ENCODE measurements at regions not wholly inside any gene's neighbourhood (a gene's known extent, or its start where the extent isn't known, plus 50 kb on each side); places are given as distances from the start of the nearest gene placed in this dataset.

GRCh38 chr3:31452495-31453106 is 80.1 kb upstream of the STT3B start:
- Mint-ChIP-seq H3K27me3 (peaks cover 5 to 11% of the 10 kb centered on the region in 2 donors), H3K9me3 (no peaks in the 10 kb centered on the region), H3K4me1 (ENCODE audit: low read depth in 2 of 2) (peaks cover 9% of the 10 kb centered on the region in 2 donors), H3K27ac (no peak overlapping the region), H3K4me3 (no peak overlapping the region), H3K36me3 (no peaks in the 10 kb centered on the region)
- DNase-seq (ENCODE audit: low spot score) (no peak), ATAC-seq (no peak)

GRCh38 chr3:31453430-31453829 is 79.3 kb upstream of the STT3B start:
- Mint-ChIP-seq H3K9me3 (no peaks in the 10 kb centered on the region), H3K36me3 (no peaks in the 10 kb centered on the region), H3K27ac (no peak overlapping the region), H3K4me3 (no peak overlapping the region), H3K4me1 (ENCODE audit: low read depth in 2 of 2) (peaks cover 8 to 9% of the 10 kb centered on the region in 2 donors), H3K27me3 (peaks cover 5 to 11% of the 10 kb centered on the region in 2 donors)
- no peak for ATAC-seq
- DNase-seq (ENCODE audit: low spot score) = no peak

GRCh38 chr3:31455524-31455923 is 77.2 kb upstream of the STT3B start:
- H3K27me3 Mint-ChIP-seq = peaks cover 6 to 11% of the 10 kb centered on the region in 2 donors
- no peaks in the 10 kb centered on the region for H3K36me3 Mint-ChIP-seq
- no peak overlapping the region for H3K4me3 Mint-ChIP-seq
- no peaks in the 10 kb centered on the region for H3K4me1 Mint-ChIP-seq (ENCODE audit: low read depth in 2 of 2)
- DNase-seq (ENCODE audit: low spot score) = no peak
- H3K27ac Mint-ChIP-seq = no peak overlapping the region
- no peak for ATAC-seq
- H3K9me3 Mint-ChIP-seq = no peaks in the 10 kb centered on the region

GRCh38 chr3:31456373-31456772 is 76.4 kb upstream of the STT3B start:
- Mint-ChIP-seq H3K9me3 (no peaks in the 10 kb centered on the region), H3K4me3 (no peak overlapping the region), H3K27ac (no peak overlapping the region), H3K27me3 (peaks cover 11 to 13% of the 10 kb centered on the region in 2 donors), H3K36me3 (no peaks in the 10 kb centered on the region), H3K4me1 (ENCODE audit: low read depth in 2 of 2) (peaks cover 5% of the 10 kb centered on the region in 2 donors)
- no peak for DNase-seq (ENCODE audit: low spot score)
- ATAC-seq = no peak

- Mint-ChIP-seq H3K36me3 (no peaks in the 10 kb centered on the region), H3K9me3 (no peaks in the 10 kb centered on the region), H3K27ac (no peak overlapping the region), H3K27me3 (peaks cover 0 to 7% of the 10 kb centered on the region in 2 donors), H3K4me1 (ENCODE audit: low read depth in 2 of 2) (peaks cover 18 to 21% of the 10 kb centered on the region in 2 donors), H3K4me3 (no peak overlapping the region)
- no peak for ATAC-seq
- no peak for DNase-seq (ENCODE audit: low spot score)
These were observed 71.3 kb upstream of the STT3B start for GRCh38 chr3:31461426-31461825.

GRCh38 chr3:31462050-31462569 is 70.6 kb upstream of the STT3B start:
- no peaks in the 10 kb centered on the region for H3K36me3 Mint-ChIP-seq
- peak overlapping the region; percentile 6 to 29 for H3K27ac Mint-ChIP-seq
- H3K4me3 Mint-ChIP-seq = peak overlapping the region; percentile 45

GRCh38 chr3:31465999-31466398 is 66.7 kb upstream of the STT3B start:
- Mint-ChIP-seq H3K27me3 (peaks cover 2% of the 10 kb centered on the region in 2 donors), H3K36me3 (no peaks in the 10 kb centered on the region), H3K27ac (no peak overlapping the region), H3K9me3 (no peaks in the 10 kb centered on the region), H3K4me1 (ENCODE audit: low read depth in 2 of 2) (peaks cover 14 to 17% of the 10 kb centered on the region in 2 donors), H3K4me3 (no peak overlapping the region)
- no peak for DNase-seq (ENCODE audit: low spot score)
- no peak for ATAC-seq

More at GRCh38 chr3:31462050-31462569, 70.6 kb upstream of the STT3B start:
- H3K4me1 Mint-ChIP-seq (ENCODE audit: low read depth in 2 of 2) = peaks cover 18 to 21% of the 10 kb centered on the region in 2 donors
- H3K9me3 Mint-ChIP-seq = no peaks in the 10 kb centered on the region
- peaks cover 0 to 7% of the 10 kb centered on the region in 2 donors for H3K27me3 Mint-ChIP-seq
- ATAC-seq (peak; percentile 60 to 61), DNase-seq (ENCODE audit: low spot score) (no peak)

- no peak for DNase-seq (ENCODE audit: low spot score)
- Mint-ChIP-seq H3K9me3 (peaks cover 3% of the 10 kb centered on the region), H3K36me3 (peaks cover under 1% of the 10 kb centered on the region), H3K27me3 (peaks cover 0 to 2% of the 10 kb centered on the region in 2 donors), H3K4me3 (no peak overlapping the region), H3K4me1 (ENCODE audit: low read depth in 2 of 2) (peaks cover 12% of the 10 kb centered on the region in 2 donors), H3K27ac (no peak overlapping the region)
- ATAC-seq = no peak
These were observed 65.9 kb upstream of the STT3B start for GRCh38 chr3:31466866-31467265.

GRCh38 chr3:31468433-31468832 is 64.3 kb upstream of the STT3B start:
- Mint-ChIP-seq H3K27ac (no peak overlapping the region), H3K36me3 (peaks cover 8% of the 10 kb centered on the region)

GRCh38 chr3:31469385-31469784 is 63.3 kb upstream of the STT3B start:
- Mint-ChIP-seq H3K9me3 (peaks cover 16% of the 10 kb centered on the region), H3K4me3 (no peak overlapping the region), H3K27ac (no peak overlapping the region), H3K4me1 (ENCODE audit: low read depth in 2 of 2) (peaks cover 16 to 19% of the 10 kb centered on the region in 2 donors), H3K27me3 (peaks cover 0 to 2% of the 10 kb centered on the region in 2 donors), H3K36me3 (peaks cover 8% of the 10 kb centered on the region)
- DNase-seq (ENCODE audit: low spot score) (no peak), ATAC-seq (no peak)

More at GRCh38 chr3:31468433-31468832, 64.3 kb upstream of the STT3B start:
- Mint-ChIP-seq H3K9me3 (peaks cover 16% of the 10 kb centered on the region), H3K4me3 (no peak overlapping the region), H3K27me3 (peaks cover 0 to 2% of the 10 kb centered on the region in 2 donors), H3K4me1 (ENCODE audit: low read depth in 2 of 2) (peaks cover 16 to 18% of the 10 kb centered on the region in 2 donors)
- DNase-seq (ENCODE audit: low spot score) (no peak), ATAC-seq (no peak)

- Mint-ChIP-seq H3K4me3 (no peak overlapping the region), H3K27me3 (peaks cover 6 to 8% of the 10 kb centered on the region in 2 donors), H3K36me3 (peaks cover 11% of the 10 kb centered on the region), H3K4me1 (ENCODE audit: low read depth in 2 of 2) (peaks cover 16 to 19% of the 10 kb centered on the region in 2 donors), H3K9me3 (peaks cover 16% of the 10 kb centered on the region), H3K27ac (peak overlapping the region in 1 of 2 donors; percentile 20)
- DNase-seq (ENCODE audit: low spot score) = peak; percentile 82
- ATAC-seq = peak; percentile 82 to 93
These were observed 60.0 kb upstream of the STT3B start for GRCh38 chr3:31472479-31473390.

- Mint-ChIP-seq H3K27ac (no peak overlapping the region), H3K9me3 (peaks cover 20% of the 10 kb centered on the region), H3K27me3 (peaks cover 10 to 17% of the 10 kb centered on the region in 2 donors), H3K36me3 (peaks cover 21% of the 10 kb centered on the region), H3K4me1 (ENCODE audit: low read depth in 2 of 2) (peaks cover 16 to 23% of the 10 kb centered on the region in 2 donors), H3K4me3 (no peak overlapping the region)
- ATAC-seq (no peak), DNase-seq (ENCODE audit: low spot score) (no peak)
These were observed 56.5 kb upstream of the STT3B start for GRCh38 chr3:31476209-31476608.

- Mint-ChIP-seq H3K4me3 (no peak overlapping the region), H3K36me3 (peaks cover 13% of the 10 kb centered on the region), H3K27ac (no peak overlapping the region), H3K27me3 (peaks cover 12 to 17% of the 10 kb centered on the region in 2 donors), H3K9me3 (peaks cover 4% of the 10 kb centered on the region), H3K4me1 (ENCODE audit: low read depth in 2 of 2) (peaks cover 0 to 4% of the 10 kb centered on the region in 2 donors)
- ATAC-seq (no peak), DNase-seq (ENCODE audit: low spot score) (no peak)
These were observed 53.3 kb upstream of the STT3B start for GRCh38 chr3:31479431-31479830.

GRCh38 chr3:31481697-31482096 is 51.0 kb upstream of the STT3B start:
- Mint-ChIP-seq H3K27ac (no peak overlapping the region), H3K9me3 (peaks cover 4% of the 10 kb centered on the region), H3K4me1 (ENCODE audit: low read depth in 2 of 2) (peaks cover 0 to 4% of the 10 kb centered on the region in 2 donors), H3K4me3 (no peak overlapping the region), H3K36me3 (peaks cover 13% of the 10 kb centered on the region), H3K27me3 (peaks cover 10 to 17% of the 10 kb centered on the region in 2 donors)
- no peak for DNase-seq (ENCODE audit: low spot score)
- no peak for ATAC-seq
